GM12864 (cell line): ENCODE measurements at regions not wholly inside any gene's neighbourhood (a gene's known extent, or its start where the extent isn't known, plus 50 kb on each side); places are given as distances from the start of the nearest gene placed in this dataset.

ENCODE experiments used
- DNase-seq: peaks from one replicate; pipeline ENCODE4 v3.0.0-alpha.2; 2011; ENCODE audit warnings: low read depth
- H3K4me3 ChIP-seq: 2 replicates; pipeline ENCODE4 v1.5.1; 2011; ENCODE audit warnings: mild to moderate bottlenecking, low read depth, low read length, control low read depth
- CTCF ChIP-seq: IDR thresholded peaks from 2 replicates; pipeline ENCODE4 v1.5.1; 2011; ENCODE audit warnings: low read depth, mild to moderate bottlenecking, moderate library complexity, low read length, control low read depth, inconsistent platforms; ENCODE audit errors: missing control alignments

GRCh38 chr15:87083201-87083600, 1003.5 kb downstream of the AGBL1 start:
- H3K4me3 ChIP-seq: no peak overlapping the region
- no peak for TF ChIP-seq CTCF
- DNase-seq: no peak

- TF ChIP-seq CTCF: no peak
- no peak overlapping the region for H3K4me3 ChIP-seq
- no peak for DNase-seq
These were observed 1002.9 kb downstream of the AGBL1 start for GRCh38 chr15:87082581-87082980.

GRCh38 chr15:87080547-87080946, 1000.9 kb downstream of the AGBL1 start:
- no peak for TF ChIP-seq CTCF
- H3K4me3 ChIP-seq: no peak overlapping the region
- no peak for DNase-seq
